Head of caudate nucleus (tissue), 42 donors: ENCODE measurements at regions not wholly inside any gene's neighbourhood (a gene's known extent, or its start where the extent isn't known, plus 50 kb on each side); places are given as distances from the start of the nearest gene placed in this dataset.
A peak's percentile ranks its signal among the peaks of the same experiment; 100 is the strongest.
"Not testable (repeated sequence)": the region's sequence is repeated elsewhere in the genome, so short reads cannot be mapped to it uniquely, and the experiment has no call there.

ENCODE experiments used
- DNase-seq, 42 donors: peaks; one replicate each; pipeline versions ENCODE4 v3.0.0 to v3.0.0-alpha.2; 2020 to 2021; ENCODE audit warnings: mixed read lengths in 7 of 42
- intact Hi-C: fragments of 100-400 bp; cut with DNase I; formaldehyde crosslinking; loops from one replicate; pipeline ENCODE4 v1.15.0; 2022

DNA sequence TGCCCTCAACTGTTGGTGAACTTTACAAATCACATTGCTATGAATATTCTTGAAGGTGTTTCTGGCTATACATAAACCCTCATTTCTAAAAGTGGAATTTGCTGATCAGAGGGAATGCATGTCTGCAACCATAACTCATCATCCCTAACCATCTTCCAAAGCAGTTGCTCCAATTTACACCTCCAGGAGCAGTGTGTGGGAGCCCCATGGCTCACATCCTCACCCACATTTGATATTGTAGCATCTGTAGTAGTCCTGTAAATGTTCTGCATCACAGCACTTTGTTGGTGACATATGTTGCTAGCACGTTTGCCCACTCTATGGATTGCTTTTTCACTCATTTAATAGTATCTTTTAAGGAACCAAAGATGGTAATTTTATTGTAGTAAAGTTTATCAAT is 183.8 kb upstream of the SMLR1 start:
- intact Hi-C loops: no loop called here
- DNase-seq: peak in 3 of 42 donors; percentile 7 to 20 (median 11)

DNA sequence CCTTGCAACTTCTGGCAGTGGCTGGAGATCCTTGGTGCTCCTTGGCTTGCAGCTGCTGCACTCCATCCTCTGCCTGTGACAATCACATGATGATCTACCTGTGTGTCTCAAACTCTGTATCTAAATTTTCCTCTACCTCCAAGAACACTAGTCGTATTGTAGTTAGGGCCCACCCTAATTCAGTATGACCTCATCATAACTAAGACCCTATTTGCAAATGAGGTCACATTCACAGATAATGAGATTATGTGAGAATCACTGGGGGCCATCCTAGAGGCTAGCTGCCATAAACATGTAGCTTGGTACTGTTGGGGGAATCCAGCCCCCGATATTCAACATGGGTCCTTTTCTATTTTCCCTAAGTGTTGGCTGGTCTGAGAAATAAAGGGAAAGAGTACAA is 183.0 kb upstream of the SMLR1 start:
- intact Hi-C loops: no loop called here
- DNase-seq: no peak

- intact Hi-C loops, DNase-seq: not testable (repeated sequence)
These were observed 182.4 kb upstream of the SMLR1 start for GRCh38 chr6:130644769-130645168.

DNA sequence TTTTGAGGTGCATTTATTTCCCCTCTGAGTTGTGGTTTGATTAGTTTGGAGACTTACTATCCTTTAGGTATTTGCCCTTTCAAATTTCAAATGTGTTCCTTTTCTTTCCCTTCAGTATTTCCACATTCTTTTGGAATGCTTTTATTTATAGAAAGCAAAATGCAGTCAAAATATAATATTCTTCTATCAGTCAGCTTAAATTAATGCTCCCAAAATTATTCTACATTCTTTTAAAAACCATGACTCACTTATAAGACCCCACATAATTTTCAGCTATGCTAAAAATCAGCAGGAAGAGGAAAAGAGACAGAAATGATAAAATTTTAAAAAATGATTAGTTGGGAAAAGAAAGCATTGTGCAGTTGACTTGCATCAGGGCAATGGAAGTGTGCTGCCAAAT is 180.0 kb upstream of the SMLR1 start:
- DNase-seq: no peak
- intact Hi-C loops: no loop called here

DNA sequence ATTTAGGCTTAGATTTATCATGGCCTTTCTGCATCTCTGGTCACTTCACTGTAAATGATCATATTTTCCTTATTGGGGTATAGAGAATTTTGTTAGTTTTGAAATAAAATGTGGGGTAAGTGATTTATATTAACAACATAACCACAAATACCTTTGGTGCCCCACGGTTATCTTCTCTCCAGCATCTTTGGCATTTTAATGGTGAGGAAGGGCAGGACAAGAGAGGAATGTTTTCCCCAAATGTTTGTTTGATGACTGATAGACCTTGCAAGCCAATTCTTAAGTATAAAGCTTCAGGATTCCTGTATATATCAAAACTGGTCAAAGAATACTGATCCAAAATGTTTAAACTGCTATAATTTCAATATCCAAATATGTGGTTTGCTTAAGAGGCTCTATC is 171.6 kb upstream of the SMLR1 start:
- DNase-seq: no peak
- intact Hi-C loops: no loop called here

- intact Hi-C loops: no loop called here
- DNase-seq: no peak
These were observed 166.1 kb upstream of the SMLR1 start for GRCh38 chr6:130661077-130661476.

DNA sequence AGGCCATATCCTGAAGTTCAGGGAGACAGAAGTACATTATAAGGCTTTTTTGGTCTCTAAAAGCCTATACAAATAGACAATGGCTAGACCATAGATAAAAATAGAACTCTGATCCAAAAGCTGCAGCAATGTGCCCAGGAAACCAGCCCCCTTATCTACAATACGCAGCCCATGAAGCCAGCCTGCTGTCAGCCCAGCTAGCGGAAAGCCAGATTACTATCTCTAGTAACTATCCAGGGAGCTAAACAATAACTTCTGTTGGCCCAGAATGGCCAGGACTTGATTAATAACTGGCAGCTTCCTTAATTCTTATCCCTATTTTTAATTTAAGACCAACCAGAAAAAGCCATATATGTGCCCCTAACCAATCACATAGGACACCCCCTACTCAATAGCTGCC is 160.4 kb upstream of the SMLR1 start:
- intact Hi-C loops: no loop called here
- DNase-seq: no peak

DNA sequence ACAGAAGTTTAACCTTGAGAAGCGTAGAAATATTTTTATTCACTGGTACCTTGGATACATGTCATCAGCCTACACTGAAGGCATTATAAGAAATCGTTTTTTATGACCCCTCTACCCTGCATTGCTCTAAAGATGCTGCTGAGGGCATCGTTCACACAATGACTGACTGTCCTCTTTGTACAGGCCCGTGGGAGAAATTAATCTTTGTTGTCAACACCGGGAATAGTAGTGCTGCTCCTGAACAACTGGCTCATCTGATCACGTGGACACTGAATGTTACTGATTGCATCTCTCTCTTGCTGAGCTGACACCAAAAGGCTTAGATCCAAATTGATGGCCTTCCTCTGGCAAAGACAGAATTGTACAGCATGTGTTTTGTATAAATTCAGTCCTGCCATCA is 157.1 kb upstream of the SMLR1 start:
- no peak for DNase-seq
- intact Hi-C loops: no loop called here

GRCh38 chr6:130671119-130671518 is 156.1 kb upstream of the SMLR1 start:
- DNase-seq: no peak
- intact Hi-C loops: no loop called here

- no peak for DNase-seq
- intact Hi-C loops: no loop called here
These were observed 155.6 kb upstream of the SMLR1 start for GRCh38 chr6:130671577-130671976.

DNA sequence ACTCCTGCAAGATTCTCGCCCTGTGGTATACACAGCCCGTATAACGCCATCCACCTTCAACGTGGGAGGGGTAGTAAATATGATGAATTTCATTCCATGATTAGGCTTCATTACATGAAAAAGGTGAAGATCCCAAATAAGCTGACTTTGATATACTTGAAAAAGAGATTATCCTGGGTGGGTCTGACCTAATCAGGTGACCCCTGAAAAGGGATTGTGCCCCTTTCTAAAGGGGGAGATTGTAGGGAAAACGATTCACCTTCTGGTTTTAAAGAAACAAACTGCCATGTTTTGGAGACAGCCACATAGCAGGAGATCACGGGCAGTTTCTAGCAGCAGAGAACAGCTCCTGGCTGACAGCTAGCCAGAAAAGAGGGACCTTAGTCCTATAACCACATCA is 155.1 kb upstream of the SMLR1 start:
- intact Hi-C loops: no loop called here
- no peak for DNase-seq

- intact Hi-C loops: no loop called here
- DNase-seq: no peak
These were observed 152.6 kb upstream of the SMLR1 start for GRCh38 chr6:130674604-130675003.

DNA sequence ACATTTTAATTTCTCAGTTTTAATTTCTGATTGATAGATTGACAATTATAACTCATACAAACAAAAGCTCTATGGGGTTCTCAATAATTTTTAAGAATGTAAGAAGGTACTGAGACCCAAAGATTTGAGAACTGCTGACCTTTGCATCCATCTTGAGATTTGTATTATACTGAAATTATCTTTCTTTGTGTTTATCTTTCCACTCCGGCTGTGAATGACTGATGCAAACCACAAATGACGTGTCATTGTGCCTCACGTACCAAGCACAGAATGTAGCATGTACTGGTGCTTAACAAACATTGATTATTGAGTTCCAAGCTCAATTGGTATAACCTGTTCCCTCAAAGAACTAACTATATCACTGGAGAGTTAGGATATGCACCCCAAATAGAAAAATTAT is 152.1 kb upstream of the SMLR1 start:
- DNase-seq: no peak
- intact Hi-C loops: no loop called here

DNA sequence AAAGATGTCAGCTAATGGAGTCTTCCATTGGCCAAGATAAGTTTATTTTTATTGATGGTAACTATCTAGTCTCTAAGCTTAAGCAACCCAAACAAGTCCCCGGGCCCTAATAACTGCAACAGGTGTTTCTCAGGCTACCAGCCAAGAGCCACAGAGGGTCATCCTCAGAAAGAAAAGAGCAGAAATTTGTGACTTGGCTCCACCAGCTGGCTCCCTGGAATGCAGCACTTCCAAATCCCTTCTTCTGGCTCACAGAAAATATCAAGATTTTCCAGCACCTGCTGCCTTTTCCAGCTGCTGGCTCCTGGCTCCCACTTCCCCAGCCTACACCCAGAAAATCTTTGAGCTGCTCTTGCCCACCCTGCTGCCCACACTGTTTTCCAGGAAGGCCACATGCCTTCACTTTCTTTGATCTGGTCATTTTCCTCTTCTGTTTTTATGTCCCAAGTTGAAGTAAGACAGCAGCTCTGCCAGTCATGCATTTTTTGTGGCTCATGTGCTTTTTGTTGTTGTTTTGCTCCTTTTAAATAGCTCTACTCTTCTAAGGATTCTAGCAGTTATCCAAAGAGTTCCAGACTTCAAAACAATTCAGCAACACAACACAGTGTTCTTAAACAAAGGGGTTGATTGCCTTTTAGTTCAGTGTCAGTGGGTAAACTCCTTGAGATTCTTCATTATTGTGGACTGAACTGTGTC is 151.0 kb upstream of the SMLR1 start:
- intact Hi-C loops: no loop called here
- no peak for DNase-seq

DNA sequence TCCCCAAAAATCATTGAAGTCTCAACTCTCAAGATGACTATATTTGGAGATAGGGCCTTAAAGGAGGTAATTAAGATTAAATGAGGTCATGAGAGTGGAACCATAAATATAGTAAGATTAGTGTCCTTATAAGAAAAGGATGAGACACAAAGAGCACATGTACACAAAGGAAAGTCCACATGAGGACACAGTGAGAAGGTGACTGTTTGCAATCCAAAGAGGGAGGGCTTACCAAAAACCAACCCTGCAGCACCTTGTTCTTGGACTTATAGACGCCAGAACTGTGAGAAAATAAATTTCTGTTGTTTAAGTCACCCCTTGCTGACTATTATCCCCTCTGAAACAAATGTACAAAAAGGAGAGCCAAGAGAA is 150.4 kb upstream of the SMLR1 start:
- DNase-seq: no peak
- intact Hi-C loops: no loop called here

- intact Hi-C loops: no loop called here
- no peak for DNase-seq
These were observed 149.9 kb upstream of the SMLR1 start for GRCh38 chr6:130677312-130677711.

GRCh38 chr6:130677766-130678165 is 149.4 kb upstream of the SMLR1 start:
- intact Hi-C loops: no loop called here
- no peak for DNase-seq

DNA sequence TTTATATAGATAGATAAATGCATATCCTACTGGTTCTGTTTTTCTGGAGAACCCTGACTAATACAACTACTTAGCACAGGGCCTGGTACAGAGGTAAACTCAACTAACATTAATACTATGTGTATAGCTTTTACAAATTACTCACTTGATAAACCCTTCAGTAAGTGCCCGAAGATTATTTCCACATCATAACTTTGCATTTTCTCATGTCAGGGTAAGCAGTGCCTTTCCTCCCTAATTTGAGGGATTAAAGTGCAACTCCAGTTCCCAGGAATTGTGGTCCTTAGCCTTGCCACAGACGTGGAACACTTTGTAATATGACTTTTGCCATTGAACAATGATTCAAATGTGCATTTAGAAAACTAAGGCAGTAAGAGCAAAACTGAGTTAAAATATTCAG is 147.5 kb upstream of the SMLR1 start:
- DNase-seq: no peak
- intact Hi-C loops: no loop called here

DNA sequence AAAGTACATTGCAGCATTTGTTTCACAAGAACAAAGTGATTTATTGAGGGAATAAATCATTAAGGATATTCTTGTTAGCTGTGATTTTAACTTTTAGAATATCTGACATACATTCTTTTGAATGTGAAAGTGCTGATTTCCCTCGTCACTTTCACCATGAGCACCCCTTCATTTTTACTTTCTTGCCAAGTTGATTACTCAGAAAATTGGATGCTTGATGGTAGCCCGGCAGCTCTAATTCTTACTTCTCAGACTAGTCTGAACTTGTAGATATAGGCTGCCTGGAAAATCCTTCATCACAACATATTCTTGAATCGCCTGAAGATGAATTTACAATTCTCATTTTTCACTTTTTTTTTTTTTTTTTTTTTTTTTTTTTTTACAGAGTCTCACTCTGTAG is 147.1 kb upstream of the SMLR1 start:
- intact Hi-C loops: no loop called here
- no peak for DNase-seq

DNA sequence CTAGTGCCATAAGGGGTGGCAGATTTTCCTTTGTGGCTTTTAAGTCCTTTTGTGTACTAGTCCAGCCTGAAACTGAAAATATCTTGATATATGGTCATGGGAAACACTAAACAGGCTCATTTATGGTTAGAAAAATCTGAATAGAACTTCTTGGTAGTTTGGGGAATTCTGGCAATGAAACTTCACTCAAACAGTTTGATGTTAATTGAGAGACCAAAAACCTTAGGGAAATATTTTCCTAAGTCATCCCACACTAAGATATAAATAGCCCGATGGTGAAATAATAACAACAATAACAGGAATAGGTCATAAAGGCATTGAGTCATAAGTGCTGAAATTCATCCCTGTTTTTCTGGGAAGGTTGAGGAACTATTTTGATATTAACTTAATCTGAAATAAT is 146.2 kb upstream of the SMLR1 start:
- intact Hi-C loops: no loop called here
- no peak for DNase-seq

- no peak for DNase-seq
- intact Hi-C loops: no loop called here
These were observed 145.1 kb upstream of the SMLR1 start for GRCh38 chr6:130682066-130682465.
